ENCODE measurements at regions not wholly inside any gene's neighbourhood (a gene's known extent, or its start where the extent isn't known, plus 50 kb on each side); places are given as distances from the start of the nearest gene placed in this dataset.

- TF ChIP-seq, protein P1, sequence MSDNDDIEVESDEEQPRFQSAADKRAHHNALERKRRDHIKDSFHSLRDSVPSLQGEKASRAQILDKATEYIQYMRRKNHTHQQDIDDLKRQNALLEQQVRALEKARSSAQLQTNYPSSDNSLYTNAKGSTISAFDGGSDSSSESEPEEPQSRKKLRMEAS (IDR thresholded peaks at IDR 0.05; ENCODE audit: low read depth, low read length) = no peak
- TF ChIP-seq ZNF217 (IDR thresholded peaks at IDR 0.05) (no peak), CTCF (IDR thresholded peaks at IDR 0.05 in 2 of 3, conservative IDR thresholded peaks at IDR 0.05 in 1 of 3; ENCODE audit: control insufficient read depth in 2 of 3, extremely low read depth in 1 of 3, insufficient read depth in 1 of 3, low read depth in 3 of 3, low read length in 3 of 3) (no peak), RBBP5 (conservative IDR thresholded peaks at IDR 0.05) (no peak), KDM1A (IDR thresholded peaks at IDR 0.05; ENCODE audit: borderline replicate concordance) (no peak)
These were observed 1424.8 kb upstream of the EYS start for GRCh38 chr6:67131827-67132226.
